GM18508 (cell line): ENCODE measurements at regions not wholly inside any gene's neighbourhood (a gene's known extent, or its start where the extent isn't known, plus 50 kb on each side); places are given as distances from the start of the nearest gene placed in this dataset.
"Not testable (repeated sequence)": the region's sequence is repeated elsewhere in the genome, so short reads cannot be mapped to it uniquely, and the experiment has no call there.

ENCODE experiments used
- ATAC-seq: cut with Tn5 transposase; IDR thresholded peaks from one replicate; pipeline ENCODE4 v1.9.1; 2021; ENCODE audit warnings: moderate number of reproducible peaks; ENCODE audit not compliant: insufficient read depth, unreplicated experiment

DNA sequence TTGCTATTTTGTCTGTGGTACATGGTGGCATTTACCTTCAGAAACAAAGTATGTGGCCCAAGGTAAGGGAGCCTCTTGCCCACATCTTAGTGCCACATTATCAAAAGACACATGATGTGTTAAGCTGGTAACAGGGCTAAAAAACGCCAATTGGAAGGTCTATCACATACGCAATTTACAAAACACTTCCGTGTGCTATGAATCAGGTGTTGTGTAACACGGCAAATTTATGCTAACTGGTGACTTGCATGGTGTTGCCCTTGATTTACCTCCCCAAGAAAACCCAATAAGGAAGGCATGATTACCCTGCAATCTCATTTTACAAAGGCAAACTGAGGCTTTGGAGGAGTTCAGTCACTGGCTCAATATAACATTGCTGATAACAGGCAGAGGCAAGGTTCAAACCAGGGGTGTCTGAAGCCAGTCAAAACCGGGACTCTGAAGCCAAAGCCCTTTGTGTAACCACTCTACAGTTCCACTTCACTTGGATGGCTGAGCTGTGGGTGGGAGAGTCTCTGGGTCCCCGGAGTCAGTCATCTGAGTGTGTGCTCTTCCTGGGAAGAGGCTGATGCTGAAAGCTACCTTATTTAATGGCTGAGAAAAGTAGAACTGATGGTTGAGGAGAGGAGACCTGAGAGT, 103.9 kb upstream of the BCL6 start:
- no peak for ATAC-seq

- no peak for ATAC-seq
These were observed 105.1 kb upstream of the BCL6 start for GRCh38 chr3:187850258-187850921.

DNA sequence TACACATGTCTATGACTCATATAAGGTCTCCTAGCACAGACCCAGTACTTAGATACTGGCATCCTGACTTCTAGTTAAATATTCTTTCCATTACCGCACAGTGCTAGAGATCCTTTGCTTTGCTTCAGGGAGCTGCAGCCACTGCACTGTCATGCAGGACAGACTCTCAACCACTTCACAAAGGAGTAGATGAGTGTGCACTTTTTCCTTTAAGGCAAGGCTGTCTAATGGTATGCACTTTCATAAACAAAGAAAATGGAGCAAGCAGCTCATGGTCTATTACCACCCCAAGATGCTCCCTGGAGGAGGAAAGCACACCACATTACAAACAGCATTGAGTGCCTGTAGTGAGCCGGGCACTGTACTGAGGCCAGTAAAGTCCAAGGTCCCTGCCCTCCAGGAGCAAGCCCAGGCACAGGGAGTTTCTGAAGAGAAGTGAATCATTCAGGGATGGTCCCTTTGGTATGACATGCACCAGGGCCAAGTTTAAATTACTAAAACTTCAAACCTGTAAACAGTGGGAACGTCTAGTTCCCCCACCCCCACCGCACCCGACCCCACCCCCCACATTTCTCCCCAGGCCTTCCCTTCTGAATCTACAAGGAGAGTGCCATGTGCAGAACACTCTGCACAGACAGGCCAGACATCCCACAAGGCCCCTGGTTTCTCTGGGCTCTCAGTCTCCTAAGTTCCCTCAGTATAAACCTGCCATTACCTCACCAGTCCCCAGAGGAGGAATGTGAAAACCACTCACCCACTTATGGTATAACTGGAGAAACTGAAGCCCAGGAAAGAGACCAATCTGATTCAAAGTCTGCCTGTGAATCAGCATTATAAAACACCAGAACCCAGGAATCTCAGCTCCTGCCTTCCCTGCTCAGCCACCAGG, 107.8 kb upstream of the BCL6 start:
- ATAC-seq = no peak

GRCh38 chr3:187855131-187855530, 109.9 kb upstream of the BCL6 start:
- ATAC-seq = no peak

DNA sequence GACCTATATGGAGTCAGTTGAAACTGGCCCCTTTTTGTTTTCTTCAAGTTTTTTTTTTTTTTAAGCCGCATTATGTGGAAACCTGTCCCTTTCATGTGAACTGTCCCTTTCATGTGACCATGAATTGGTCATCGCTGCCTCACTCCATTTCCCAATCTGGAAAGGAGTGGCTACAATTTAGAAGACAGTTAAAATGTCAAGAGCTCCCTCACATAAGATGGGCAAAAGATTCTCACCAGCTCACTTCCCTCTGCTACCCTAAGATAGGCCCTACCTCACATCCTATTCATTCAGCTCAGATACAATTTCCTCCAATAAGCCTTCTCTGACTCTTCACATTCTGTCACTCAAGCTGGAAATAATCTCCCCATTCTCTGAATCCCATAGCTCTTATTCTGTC, 111.3 kb upstream of the BCL6 start:
- no peak for ATAC-seq

GRCh38 chr3:187858041-187858440, 112.8 kb upstream of the BCL6 start:
- ATAC-seq = no peak

GRCh38 chr3:187858711-187859110, 113.4 kb upstream of the BCL6 start:
- ATAC-seq = no peak

GRCh38 chr3:187862701-187863277, 117.5 kb upstream of the BCL6 start:
- not testable (repeated sequence) for ATAC-seq

DNA sequence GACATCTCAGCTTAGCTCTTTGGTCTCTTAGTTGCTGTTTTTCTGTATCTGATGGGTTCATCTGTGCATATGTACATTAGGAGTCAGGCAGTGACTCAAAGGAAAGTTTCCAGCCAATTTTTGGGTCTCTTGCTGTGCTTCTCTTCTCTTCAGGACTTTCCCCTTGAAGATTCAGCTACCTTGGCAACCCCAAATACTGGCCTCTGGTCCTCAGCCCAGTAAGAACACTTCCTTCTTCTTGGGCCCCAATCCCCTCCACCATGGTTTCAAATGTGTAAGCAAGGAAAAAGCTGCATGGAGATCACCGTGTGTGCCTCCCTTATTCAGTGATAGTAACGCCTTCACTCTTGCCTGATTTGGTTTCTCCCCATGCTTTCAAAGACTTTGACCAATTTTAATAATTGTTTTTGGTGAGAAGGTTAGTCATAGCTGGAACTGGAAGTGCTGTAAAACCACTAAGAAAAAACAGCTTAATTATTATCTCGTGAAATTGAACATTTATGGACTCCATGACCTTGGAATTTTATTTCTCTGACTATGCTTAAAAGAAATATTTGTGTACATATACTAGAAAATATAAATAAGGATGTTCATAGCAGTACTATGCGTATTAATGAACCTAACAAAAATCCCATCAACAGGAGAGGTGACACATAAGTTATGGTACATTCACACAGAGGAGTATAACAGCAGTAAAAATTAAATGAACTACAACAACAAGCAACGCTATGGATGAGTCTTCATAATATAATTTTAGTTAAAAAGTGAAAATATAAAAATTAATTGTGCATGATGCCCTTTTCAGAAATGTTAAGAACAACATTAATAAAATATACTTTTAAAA, 125.3 kb upstream of the BCL6 start:
- ATAC-seq = peak; percentile 76

- ATAC-seq = no peak
These were observed 125.9 kb upstream of the BCL6 start for GRCh38 chr3:187871204-187871591.

- ATAC-seq = no peak
These were observed 126.6 kb upstream of the BCL6 start for GRCh38 chr3:187871848-187872247.

DNA sequence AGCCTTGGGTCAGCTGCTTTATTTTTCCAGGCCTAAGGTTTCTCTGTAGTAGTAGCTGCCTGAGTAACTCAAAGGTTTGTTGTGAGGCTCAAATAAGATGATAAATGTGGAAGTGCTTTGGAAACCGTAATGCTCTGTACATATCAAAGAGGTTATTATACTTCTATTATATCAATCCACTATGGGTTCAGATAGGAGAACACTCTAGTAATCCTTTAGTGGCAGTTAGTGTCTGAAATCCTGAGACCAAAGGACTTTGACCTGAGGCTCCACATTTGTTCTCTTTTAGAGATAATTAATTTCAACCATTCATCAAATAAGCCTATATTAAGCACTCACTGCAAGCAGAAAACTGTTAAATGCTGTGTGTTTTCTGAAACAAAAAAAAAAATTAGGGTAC, 128.6 kb upstream of the BCL6 start:
- no peak for ATAC-seq

DNA sequence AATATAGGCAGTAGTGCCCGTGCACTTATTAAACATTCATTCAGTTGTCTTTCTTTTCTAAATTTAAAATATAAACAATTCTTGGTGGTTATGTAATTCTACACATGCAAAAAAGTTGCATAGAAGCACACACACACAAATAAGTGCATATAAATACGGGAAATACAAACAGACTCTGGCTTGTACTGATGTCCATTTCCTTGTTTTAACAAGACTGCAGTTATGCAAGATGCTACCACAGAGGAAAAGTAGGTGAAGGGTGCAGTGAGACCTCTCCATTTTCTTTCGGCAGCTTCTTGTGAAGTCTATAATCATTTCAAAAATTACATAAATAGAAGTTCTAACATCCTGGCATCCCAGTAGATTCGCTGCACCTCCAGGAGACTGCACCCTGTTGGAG, 130.6 kb upstream of the BCL6 start:
- no peak for ATAC-seq

DNA sequence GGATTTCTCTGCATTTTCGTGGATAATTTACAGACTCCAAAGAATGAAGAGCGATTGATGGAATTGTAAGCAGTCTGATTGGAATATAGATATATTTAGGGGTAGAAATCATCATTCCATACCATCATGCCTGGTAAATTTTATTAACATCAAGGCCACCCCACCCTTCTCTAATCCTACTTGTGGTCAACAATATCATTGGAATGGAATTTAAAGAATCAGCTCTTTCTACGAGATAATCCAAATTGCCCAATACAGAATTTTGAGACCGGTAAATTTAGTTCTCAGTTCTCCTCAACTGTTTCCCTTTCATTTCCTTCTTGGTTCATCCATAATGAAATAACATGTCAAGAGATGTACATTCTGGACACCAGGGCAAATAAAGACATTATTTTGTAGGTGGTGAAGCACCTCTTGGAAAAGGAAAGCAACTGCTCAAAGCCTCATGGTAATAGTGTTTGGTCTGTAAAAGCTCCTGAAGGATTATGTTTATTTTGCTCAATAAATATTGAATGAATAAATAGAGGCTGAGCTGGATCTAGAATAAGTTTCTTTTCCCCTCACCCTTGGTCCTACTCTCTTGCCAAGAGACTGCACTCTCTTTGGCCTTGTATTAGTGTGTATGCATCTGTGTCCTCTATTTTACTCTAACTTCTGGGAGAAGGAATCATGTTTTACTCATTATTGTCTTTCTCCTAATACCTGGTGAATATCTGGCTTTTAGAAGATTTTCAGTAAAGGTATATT, 133.7 kb upstream of the BCL6 start:
- no peak for ATAC-seq

GRCh38 chr3:187880441-187880840, 135.2 kb upstream of the BCL6 start:
- ATAC-seq = no peak

GRCh38 chr3:187880851-187881250, 135.6 kb upstream of the BCL6 start:
- ATAC-seq = no peak

GRCh38 chr3:187888701-187889100, 143.4 kb upstream of the BCL6 start:
- no peak for ATAC-seq

- no peak for ATAC-seq
These were observed 143.8 kb upstream of the BCL6 start for GRCh38 chr3:187889106-187889505.

DNA sequence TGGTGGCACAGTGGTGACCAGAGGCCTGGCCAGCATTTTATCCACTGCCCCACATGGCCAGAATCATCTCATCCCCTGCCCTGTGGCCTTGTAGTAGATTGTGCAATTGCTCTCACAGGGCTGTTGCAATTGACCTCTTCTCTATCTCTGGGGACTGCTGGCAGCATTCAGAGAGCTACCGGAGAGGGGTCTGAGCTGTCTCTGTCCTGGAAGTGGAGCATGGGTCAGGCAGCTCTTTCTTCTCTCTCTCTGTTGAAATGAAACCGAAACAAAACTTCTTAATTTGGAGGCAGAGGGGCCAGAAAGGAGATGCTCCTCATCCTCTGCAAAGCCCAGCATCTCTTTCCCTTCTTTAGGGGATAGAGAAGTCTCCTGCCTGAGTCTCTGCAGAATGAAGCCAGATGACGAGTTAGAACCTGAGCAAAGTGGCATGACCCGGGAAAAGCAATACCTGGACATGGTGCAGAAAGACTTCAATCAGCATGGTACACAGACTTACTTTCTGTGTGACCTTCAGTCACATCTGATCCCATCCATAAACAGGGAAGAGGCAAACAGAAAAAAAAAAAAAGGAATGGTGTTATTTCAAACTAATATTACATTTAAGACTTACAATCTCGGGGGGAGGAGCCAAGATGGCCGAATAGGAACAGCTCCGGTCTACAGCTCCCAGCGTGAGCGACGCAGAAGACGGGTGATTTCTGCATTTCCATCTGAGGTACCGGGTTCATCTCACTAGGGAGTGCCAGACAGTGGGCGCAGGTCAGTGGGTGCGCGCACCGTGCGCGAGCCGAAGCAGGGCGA, 144.5 kb upstream of the BCL6 start:
- no peak for ATAC-seq
